WTC11 (cell line): ENCODE measurements at regions not wholly inside any gene's neighbourhood (a gene's known extent, or its start where the extent isn't known, plus 50 kb on each side); places are given as distances from the start of the nearest gene placed in this dataset.

ENCODE experiments used
- ATAC-seq: fragments of 200-7000 bp; cut with Tn5 transposase; 2 replicates; pipeline ENCODE4 v1.10.0; 2021; ENCODE audit warnings: mild to moderate bottlenecking, moderate library complexity
- CTCF ChIA-PET: fragments of 300-600 bp; sonication (Branson Sonifier 250); formaldehyde crosslinking; loops from one replicate; lab custom pipeline; 2021; ENCODE audit warnings: antibody characterized with exemption; lab: Charles Lee
- POLR2A ChIA-PET: fragments of 350-600 bp; sonication (Branson Sonifier 250); formaldehyde crosslinking; loops from one replicate; lab custom pipeline; 2021; ENCODE audit warnings: antibody characterized with exemption; lab: Charles Lee
- DNase-seq: peaks from one replicate; pipeline ENCODE4 v3.0.0; 2021; ENCODE audit warnings: low spot score
- H3K27ac Mint-ChIP-seq: 2 replicates; pipeline ENCODE4 v1.8.0; 2021; ENCODE audit warnings: mixed read lengths
- H3K27me3 Mint-ChIP-seq: 2 replicates; pipeline ENCODE4 v1.8.0; 2021; ENCODE audit warnings: low read depth, mild to moderate bottlenecking, moderate library complexity, mixed read lengths
- H3K36me3 Mint-ChIP-seq: 2 replicates; pipeline ENCODE4 v1.8.0; 2021; ENCODE audit warnings: mixed read lengths
- H3K4me1 Mint-ChIP-seq: 2 replicates; pipeline ENCODE4 v1.8.0; 2022; ENCODE audit warnings: mixed read lengths
- H3K4me3 Mint-ChIP-seq: 2 replicates; pipeline ENCODE4 v1.8.0; 2021; ENCODE audit warnings: mild to moderate bottlenecking, moderate library complexity, mixed read lengths
- H3K9me3 Mint-ChIP-seq: 2 replicates; pipeline ENCODE4 v1.8.0; 2021; ENCODE audit warnings: mixed read lengths
- AR ChIP-seq: fragments of 250-450 bp; sonication (Bioruptor Pico); IDR thresholded peaks from 2 replicates; pipeline ENCODE4 v1.9.0; 2021; ENCODE audit warnings: mild to moderate bottlenecking
- CBFB ChIP-seq: sonication (generic); formaldehyde crosslinking; IDR thresholded peaks from 2 replicates; pipeline ENCODE4 v1.8.1; 2022; ENCODE audit warnings: mild to moderate bottlenecking, low read depth, missing genetic modification reagents
- CREB1 ChIP-seq: sonication (generic); formaldehyde crosslinking; IDR thresholded peaks from 2 replicates; pipeline ENCODE4 v1.8.0; 2023; ENCODE audit warnings: mild to moderate bottlenecking, missing genetic modification reagents
- CREM ChIP-seq: sonication (generic); formaldehyde crosslinking; IDR thresholded peaks from 2 replicates; pipeline ENCODE4 v1.8.1; 2022; ENCODE audit warnings: mild to moderate bottlenecking, missing genetic modification reagents, moderate library complexity
- FOXJ3 ChIP-seq: sonication (generic); formaldehyde crosslinking; IDR thresholded peaks from 2 replicates; pipeline ENCODE4 v1.9.0; 2021; ENCODE audit warnings: missing genetic modification reagents, mild to moderate bottlenecking, borderline replicate concordance
- GRHL2 ChIP-seq: fragments of 250-450 bp; sonication (Bioruptor Pico); IDR thresholded peaks from 2 replicates; pipeline ENCODE4 v1.8.0; 2022; ENCODE audit warnings: mild to moderate bottlenecking, moderate library complexity; ENCODE audit not compliant: insufficient replicate concordance, severe bottlenecking
- GTF2I ChIP-seq: fragments of 250-450 bp; sonication (Bioruptor Pico); conservative IDR thresholded peaks from 2 replicates; pipeline ENCODE4 v1.4.0; 2021; ENCODE audit warnings: mild to moderate bottlenecking
- MYBL2 ChIP-seq: sonication (generic); formaldehyde crosslinking; IDR thresholded peaks from 2 replicates; pipeline ENCODE4 v1.8.1; 2023; ENCODE audit warnings: mild to moderate bottlenecking, moderate library complexity, missing genetic modification reagents
- OVOL2 ChIP-seq: fragments of 250-450 bp; sonication (Bioruptor Pico); IDR thresholded peaks from 2 replicates; pipeline ENCODE4 v1.9.0; 2021; ENCODE audit warnings: mild to moderate bottlenecking, borderline replicate concordance
- PREB ChIP-seq: sonication (generic); formaldehyde crosslinking; IDR thresholded peaks from 2 replicates; pipeline ENCODE4 v1.8.1; 2022; ENCODE audit warnings: mild to moderate bottlenecking, missing genetic modification reagents, moderate library complexity, borderline replicate concordance
- PRRX2 ChIP-seq: fragments of 250-450 bp; sonication (Bioruptor Pico); IDR thresholded peaks from 2 replicates; pipeline ENCODE4 v1.8.0; 2021; ENCODE audit warnings: mild to moderate bottlenecking
- RELA ChIP-seq: sonication (generic); formaldehyde crosslinking; IDR thresholded peaks from 2 replicates; pipeline ENCODE4 v1.8.1; 2022; ENCODE audit warnings: missing genetic modification reagents, mild to moderate bottlenecking, borderline replicate concordance
- SMAD3 ChIP-seq: sonication (generic); formaldehyde crosslinking; IDR thresholded peaks from 2 replicates; pipeline ENCODE4 v1.8.0; 2022; ENCODE audit warnings: missing genetic modification reagents, mild to moderate bottlenecking, borderline replicate concordance
- TCF7 ChIP-seq: sonication (generic); formaldehyde crosslinking; IDR thresholded peaks from 2 replicates; pipeline ENCODE4 v1.8.0; 2022; ENCODE audit warnings: mild to moderate bottlenecking, low read depth, missing genetic modification reagents, moderate library complexity
- TP53 ChIP-seq: sonication (generic); formaldehyde crosslinking; IDR thresholded peaks from 2 replicates; pipeline ENCODE4 v1.8.1; 2023; ENCODE audit warnings: mild to moderate bottlenecking, missing genetic modification reagents
- ZMAT4 ChIP-seq: fragments of 250-450 bp; sonication (Bioruptor Pico); IDR thresholded peaks from 2 replicates; pipeline ENCODE4 v1.9.0; 2021; ENCODE audit warnings: mild to moderate bottlenecking
- TF ChIP-seq, protein P1 (sequence below): sonication (generic); formaldehyde crosslinking; IDR thresholded peaks from 2 replicates; pipeline ENCODE4 v1.8.0; 2022; ENCODE audit warnings: missing genetic modification reagents
- TF ChIP-seq, protein P2 (sequence below): sonication (generic); formaldehyde crosslinking; conservative IDR thresholded peaks from 2 replicates; pipeline ENCODE4 v1.8.1; 2023; ENCODE audit warnings: mild to moderate bottlenecking, low read depth, missing genetic modification reagents, moderate library complexity
- TF ChIP-seq, protein P3 (sequence below): sonication (generic); formaldehyde crosslinking; IDR thresholded peaks from 2 replicates; pipeline ENCODE4 v1.8.0; 2022; ENCODE audit warnings: mild to moderate bottlenecking, missing genetic modification reagents

- no peak overlapping the region for H3K4me3 Mint-ChIP-seq
Observed at GRCh38 chr21:16863362-16863905, 649.4 kb upstream of the CXADR start.

GRCh38 chr21:16863908-16864307 lies 648.9 kb upstream of the CXADR start:
- ChIA-PET POLR2A (no interaction called here), CTCF (no interaction called here)
- Mint-ChIP-seq H3K27ac (no peak overlapping the region), H3K4me1 (peaks cover 8% of the 10 kb centered on the region), H3K27me3 (no peaks in the 10 kb centered on the region), H3K9me3 (peaks cover 5% of the 10 kb centered on the region; the same call in 1 of the 2 replicates), H3K36me3 (no peaks in the 10 kb centered on the region), H3K4me3 (no peak overlapping the region)
- DNase-seq (no peak), ATAC-seq (no peak)
- TF ChIP-seq CREM (no peak), PRRX2 (CRISPR knock-in tag) (no peak), CREB1 (CRISPR knock-in tag) (no peak), GTF2I (CRISPR knock-in tag) (no peak), AR (CRISPR knock-in tag) (no peak), FOXJ3 (CRISPR knock-in tag) (no peak), PREB (no peak), RELA (CRISPR knock-in tag) (no peak), GRHL2 (CRISPR knock-in tag) (no peak), SMAD3 (no peak), CBFB (CRISPR knock-in tag) (no peak), OVOL2 (CRISPR knock-in tag) (no peak), MYBL2 (CRISPR knock-in tag) (no peak)
- TF ChIP-seq, protein P1, sequence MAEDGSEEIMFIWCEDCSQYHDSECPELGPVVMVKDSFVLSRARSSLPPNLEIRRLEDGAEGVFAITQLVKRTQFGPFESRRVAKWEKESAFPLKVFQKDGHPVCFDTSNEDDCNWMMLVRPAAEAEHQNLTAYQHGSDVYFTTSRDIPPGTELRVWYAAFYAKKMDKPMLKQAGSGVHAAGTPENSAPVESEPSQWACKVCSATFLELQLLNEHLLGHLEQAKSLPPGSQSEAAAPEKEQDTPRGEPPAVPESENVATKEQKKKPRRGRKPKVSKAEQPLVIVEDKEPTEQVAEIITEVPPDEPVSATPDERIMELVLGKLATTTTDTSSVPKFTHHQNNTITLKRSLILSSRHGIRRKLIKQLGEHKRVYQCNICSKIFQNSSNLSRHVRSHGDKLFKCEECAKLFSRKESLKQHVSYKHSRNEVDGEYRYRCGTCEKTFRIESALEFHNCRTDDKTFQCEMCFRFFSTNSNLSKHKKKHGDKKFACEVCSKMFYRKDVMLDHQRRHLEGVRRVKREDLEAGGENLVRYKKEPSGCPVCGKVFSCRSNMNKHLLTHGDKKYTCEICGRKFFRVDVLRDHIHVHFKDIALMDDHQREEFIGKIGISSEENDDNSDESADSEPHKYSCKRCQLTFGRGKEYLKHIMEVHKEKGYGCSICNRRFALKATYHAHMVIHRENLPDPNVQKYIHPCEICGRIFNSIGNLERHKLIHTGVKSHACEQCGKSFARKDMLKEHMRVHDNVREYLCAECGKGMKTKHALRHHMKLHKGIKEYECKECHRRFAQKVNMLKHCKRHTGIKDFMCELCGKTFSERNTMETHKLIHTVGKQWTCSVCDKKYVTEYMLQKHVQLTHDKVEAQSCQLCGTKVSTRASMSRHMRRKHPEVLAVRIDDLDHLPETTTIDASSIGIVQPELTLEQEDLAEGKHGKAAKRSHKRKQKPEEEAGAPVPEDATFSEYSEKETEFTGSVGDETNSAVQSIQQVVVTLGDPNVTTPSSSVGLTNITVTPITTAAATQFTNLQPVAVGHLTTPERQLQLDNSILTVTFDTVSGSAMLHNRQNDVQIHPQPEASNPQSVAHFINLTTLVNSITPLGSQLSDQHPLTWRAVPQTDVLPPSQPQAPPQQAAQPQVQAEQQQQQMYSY: no peak
- TF ChIP-seq, protein P2, sequence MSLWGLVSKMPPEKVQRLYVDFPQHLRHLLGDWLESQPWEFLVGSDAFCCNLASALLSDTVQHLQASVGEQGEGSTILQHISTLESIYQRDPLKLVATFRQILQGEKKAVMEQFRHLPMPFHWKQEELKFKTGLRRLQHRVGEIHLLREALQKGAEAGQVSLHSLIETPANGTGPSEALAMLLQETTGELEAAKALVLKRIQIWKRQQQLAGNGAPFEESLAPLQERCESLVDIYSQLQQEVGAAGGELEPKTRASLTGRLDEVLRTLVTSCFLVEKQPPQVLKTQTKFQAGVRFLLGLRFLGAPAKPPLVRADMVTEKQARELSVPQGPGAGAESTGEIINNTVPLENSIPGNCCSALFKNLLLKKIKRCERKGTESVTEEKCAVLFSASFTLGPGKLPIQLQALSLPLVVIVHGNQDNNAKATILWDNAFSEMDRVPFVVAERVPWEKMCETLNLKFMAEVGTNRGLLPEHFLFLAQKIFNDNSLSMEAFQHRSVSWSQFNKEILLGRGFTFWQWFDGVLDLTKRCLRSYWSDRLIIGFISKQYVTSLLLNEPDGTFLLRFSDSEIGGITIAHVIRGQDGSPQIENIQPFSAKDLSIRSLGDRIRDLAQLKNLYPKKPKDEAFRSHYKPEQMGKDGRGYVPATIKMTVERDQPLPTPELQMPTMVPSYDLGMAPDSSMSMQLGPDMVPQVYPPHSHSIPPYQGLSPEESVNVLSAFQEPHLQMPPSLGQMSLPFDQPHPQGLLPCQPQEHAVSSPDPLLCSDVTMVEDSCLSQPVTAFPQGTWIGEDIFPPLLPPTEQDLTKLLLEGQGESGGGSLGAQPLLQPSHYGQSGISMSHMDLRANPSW (CRISPR knock-in tag): no peak
- TF ChIP-seq, protein P3, sequence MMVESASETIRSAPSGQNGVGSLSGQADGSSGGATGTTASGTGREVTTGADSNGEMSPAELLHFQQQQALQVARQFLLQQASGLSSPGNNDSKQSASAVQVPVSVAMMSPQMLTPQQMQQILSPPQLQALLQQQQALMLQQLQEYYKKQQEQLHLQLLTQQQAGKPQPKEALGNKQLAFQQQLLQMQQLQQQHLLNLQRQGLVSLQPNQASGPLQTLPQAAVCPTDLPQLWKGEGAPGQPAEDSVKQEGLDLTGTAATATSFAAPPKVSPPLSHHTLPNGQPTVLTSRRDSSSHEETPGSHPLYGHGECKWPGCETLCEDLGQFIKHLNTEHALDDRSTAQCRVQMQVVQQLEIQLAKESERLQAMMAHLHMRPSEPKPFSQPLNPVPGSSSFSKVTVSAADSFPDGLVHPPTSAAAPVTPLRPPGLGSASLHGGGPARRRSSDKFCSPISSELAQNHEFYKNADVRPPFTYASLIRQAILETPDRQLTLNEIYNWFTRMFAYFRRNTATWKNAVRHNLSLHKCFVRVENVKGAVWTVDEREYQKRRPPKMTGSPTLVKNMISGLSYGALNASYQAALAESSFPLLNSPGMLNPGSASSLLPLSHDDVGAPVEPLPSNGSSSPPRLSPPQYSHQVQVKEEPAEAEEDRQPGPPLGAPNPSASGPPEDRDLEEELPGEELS: no peak

More at GRCh38 chr21:16863362-16863905, 649.4 kb upstream of the CXADR start:
- no peak for ATAC-seq
- Mint-ChIP-seq H3K27me3 (no peaks in the 10 kb centered on the region), H3K4me1 (peaks cover 8% of the 10 kb centered on the region), H3K27ac (no peak overlapping the region), H3K9me3 (peaks cover 7% of the 10 kb centered on the region), H3K36me3 (no peaks in the 10 kb centered on the region)
- no peak for DNase-seq
- POLR2A ChIA-PET: no interaction called here
- no peak for TF ChIP-seq TP53 (CRISPR knock-in tag)
- no peak for TF ChIP-seq TCF7 (CRISPR knock-in tag)
- TF ChIP-seq, protein P3: no peak
- no peak for TF ChIP-seq ZMAT4
- CTCF ChIA-PET: no interaction called here
